Parathyroid adenoma (tissue), 2 donors: ENCODE measurements at regions not wholly inside any gene's neighbourhood (a gene's known extent, or its start where the extent isn't known, plus 50 kb on each side); places are given as distances from the start of the nearest gene placed in this dataset.

Experiments used
- H2AFZ ChIP-seq: fragments of 300-600 bp; sonication (generic); one replicate; pipeline ENCODE4 v1.7.0; 2017; ENCODE audit warnings: antibody characterized with exemption, mild to moderate bottlenecking
- H3K27ac ChIP-seq: fragments of 300-600 bp; sonication (generic); one replicate; pipeline ENCODE4 v1.7.0; 2017
- H3K27me3 ChIP-seq: fragments of 300-600 bp; sonication (generic); one replicate; pipeline ENCODE4 v1.7.0; 2017; ENCODE audit warnings: low read length; ENCODE audit not compliant: control insufficient read depth, insufficient read depth
- H3K36me3 ChIP-seq: fragments of 300-600 bp; sonication (generic); one replicate; pipeline ENCODE4 v1.7.0; 2017; ENCODE audit warnings: low read length; ENCODE audit not compliant: control insufficient read depth, insufficient read depth
- H3K4me1 ChIP-seq: fragments of 300-600 bp; sonication (generic); one replicate; pipeline ENCODE4 v1.7.0; 2017; ENCODE audit warnings: control low read depth
- H3K4me2 ChIP-seq: fragments of 300-600 bp; sonication (generic); one replicate; pipeline ENCODE4 v1.7.0; 2017; ENCODE audit warnings: low read length
- H3K4me3 ChIP-seq: fragments of 300-600 bp; sonication (generic); one replicate; pipeline ENCODE4 v1.7.0; 2017; ENCODE audit warnings: low read depth, low read length
- H3K79me2 ChIP-seq: fragments of 300-600 bp; sonication (generic); one replicate; pipeline ENCODE4 v1.7.0; 2017; ENCODE audit warnings: control low read depth
- H3K9ac ChIP-seq: fragments of 300-600 bp; sonication (generic); one replicate; pipeline ENCODE4 v1.7.0; 2017; ENCODE audit warnings: mild to moderate bottlenecking
- H3K9me3 ChIP-seq: fragments of 300-600 bp; sonication (generic); one replicate; pipeline ENCODE4 v1.7.0; 2017; ENCODE audit warnings: low read length; ENCODE audit not compliant: control insufficient read depth
- TF ChIP-seq, protein P1 (sequence below): fragments of 300-600 bp; sonication (generic); IDR thresholded peaks from one replicate; pipeline ENCODE4 v1.7.0; 2017; ENCODE audit warnings: antibody characterized with exemption, mild to moderate bottlenecking
- donor health status: primary hyperparathyroidism.

DNA sequence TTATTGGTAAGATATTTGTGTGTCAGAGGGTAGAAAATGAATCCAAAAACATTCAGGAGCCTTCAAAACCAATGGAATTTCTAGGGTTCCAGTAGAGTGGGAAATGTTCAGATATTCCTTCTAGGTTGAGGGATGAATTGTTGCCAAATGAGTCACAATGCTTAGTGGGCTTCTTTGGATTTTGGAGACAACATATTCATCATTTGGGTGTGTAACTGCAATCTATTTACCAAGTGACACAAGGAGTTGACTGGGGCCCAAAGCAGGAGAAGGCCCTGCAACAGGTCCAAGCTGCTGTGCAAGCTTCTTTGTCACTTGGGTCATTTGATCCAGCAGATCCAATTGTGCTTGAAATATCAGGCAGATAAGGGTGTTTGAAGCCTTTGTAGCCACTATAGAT, 551.5 kb upstream of the PITX2 start:
- Histone ChIP-seq H3K9ac (no peak overlapping the region), H3K4me2 (no peak overlapping the region), H2AFZ (no peak overlapping the region), H3K36me3 (no peaks in the 10 kb centered on the region), H3K9me3 (no peaks in the 10 kb centered on the region), H3K27me3 (no peaks in the 10 kb centered on the region), H3K27ac (no peak overlapping the region), H3K4me1 (no peaks in the 10 kb centered on the region), H3K4me3 (no peak overlapping the region), H3K79me2 (no peaks in the 10 kb centered on the region)
- TF ChIP-seq, protein P1, sequence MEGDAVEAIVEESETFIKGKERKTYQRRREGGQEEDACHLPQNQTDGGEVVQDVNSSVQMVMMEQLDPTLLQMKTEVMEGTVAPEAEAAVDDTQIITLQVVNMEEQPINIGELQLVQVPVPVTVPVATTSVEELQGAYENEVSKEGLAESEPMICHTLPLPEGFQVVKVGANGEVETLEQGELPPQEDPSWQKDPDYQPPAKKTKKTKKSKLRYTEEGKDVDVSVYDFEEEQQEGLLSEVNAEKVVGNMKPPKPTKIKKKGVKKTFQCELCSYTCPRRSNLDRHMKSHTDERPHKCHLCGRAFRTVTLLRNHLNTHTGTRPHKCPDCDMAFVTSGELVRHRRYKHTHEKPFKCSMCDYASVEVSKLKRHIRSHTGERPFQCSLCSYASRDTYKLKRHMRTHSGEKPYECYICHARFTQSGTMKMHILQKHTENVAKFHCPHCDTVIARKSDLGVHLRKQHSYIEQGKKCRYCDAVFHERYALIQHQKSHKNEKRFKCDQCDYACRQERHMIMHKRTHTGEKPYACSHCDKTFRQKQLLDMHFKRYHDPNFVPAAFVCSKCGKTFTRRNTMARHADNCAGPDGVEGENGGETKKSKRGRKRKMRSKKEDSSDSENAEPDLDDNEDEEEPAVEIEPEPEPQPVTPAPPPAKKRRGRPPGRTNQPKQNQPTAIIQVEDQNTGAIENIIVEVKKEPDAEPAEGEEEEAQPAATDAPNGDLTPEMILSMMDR = no peak

- H3K4me3 ChIP-seq = no peak overlapping the region
- H2AFZ ChIP-seq = no peak overlapping the region
- H3K4me2 ChIP-seq = no peak overlapping the region
- H3K36me3 ChIP-seq = no peaks in the 10 kb centered on the region
- TF ChIP-seq, protein P1 = no peak
- H3K9me3 ChIP-seq = no peaks in the 10 kb centered on the region
- H3K9ac ChIP-seq = no peak overlapping the region
- no peak overlapping the region for H3K27ac ChIP-seq
- no peaks in the 10 kb centered on the region for H3K4me1 ChIP-seq
- no peaks in the 10 kb centered on the region for H3K79me2 ChIP-seq
- no peaks in the 10 kb centered on the region for H3K27me3 ChIP-seq
Measured at GRCh38 chr4:111178231-111178630, 555.4 kb upstream of the PITX2 start.

GRCh38 chr4:111187108-111187507, 564.2 kb upstream of the PITX2 start:
- no peaks in the 10 kb centered on the region for H3K9me3 ChIP-seq
- H3K36me3 ChIP-seq = no peaks in the 10 kb centered on the region
- no peaks in the 10 kb centered on the region for H3K27me3 ChIP-seq
- TF ChIP-seq, protein P1 = no peak
- H2AFZ ChIP-seq = no peak overlapping the region
- no peaks in the 10 kb centered on the region for H3K4me1 ChIP-seq
- H3K4me2 ChIP-seq = no peak overlapping the region
- H3K79me2 ChIP-seq = no peaks in the 10 kb centered on the region
- no peak overlapping the region for H3K4me3 ChIP-seq
- H3K27ac ChIP-seq = no peak overlapping the region
- no peak overlapping the region for H3K9ac ChIP-seq

DNA sequence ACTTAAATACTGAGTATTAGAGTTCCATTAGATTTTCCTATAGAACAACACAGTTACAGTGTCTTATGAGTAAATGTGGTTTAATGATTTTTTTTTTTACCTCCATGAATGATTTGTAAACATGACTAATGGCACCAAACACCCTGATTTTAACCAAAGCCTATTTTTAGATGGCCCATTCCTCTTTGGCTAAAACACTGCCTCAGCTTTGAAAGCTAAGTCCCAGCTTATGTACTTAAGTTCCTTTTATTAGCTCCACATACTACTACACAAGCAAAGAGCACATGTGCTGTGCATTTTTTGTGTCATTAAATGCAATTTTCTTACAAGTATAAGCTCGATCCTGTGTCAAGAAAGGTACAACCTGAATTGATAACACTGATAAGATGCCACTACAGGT, 575.6 kb upstream of the PITX2 start:
- Histone ChIP-seq H3K27me3 (no peaks in the 10 kb centered on the region), H3K9me3 (no peaks in the 10 kb centered on the region), H3K4me2 (no peak overlapping the region), H3K27ac (no peak overlapping the region), H3K79me2 (no peaks in the 10 kb centered on the region), H3K4me1 (no peaks in the 10 kb centered on the region), H3K36me3 (no peaks in the 10 kb centered on the region), H3K9ac (no peak overlapping the region), H3K4me3 (no peak overlapping the region), H2AFZ (no peak overlapping the region)
- TF ChIP-seq, protein P1 = no peak

DNA sequence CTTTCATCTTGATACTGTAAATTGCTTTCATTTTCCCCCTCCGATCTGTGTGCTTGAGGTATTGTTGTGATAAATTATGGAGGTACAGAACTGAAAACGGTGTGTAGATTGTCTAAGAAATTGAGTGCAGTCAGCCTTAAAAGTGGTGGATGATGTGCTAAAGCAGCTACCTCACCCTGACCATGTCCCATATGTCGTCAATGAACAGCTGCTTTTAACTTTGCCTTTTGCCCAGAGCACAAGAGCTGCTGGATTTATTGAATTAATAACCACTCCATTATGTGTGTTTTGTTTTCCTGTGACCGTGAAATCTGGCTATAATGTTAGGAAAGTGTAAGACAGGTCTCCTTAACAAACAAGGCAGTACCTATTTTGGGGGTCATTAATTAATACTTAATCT, 581.9 kb upstream of the PITX2 start:
- H3K4me2 ChIP-seq = no peak overlapping the region
- H3K9ac ChIP-seq = no peak overlapping the region
- H3K27ac ChIP-seq = no peak overlapping the region
- H2AFZ ChIP-seq = no peak overlapping the region
- TF ChIP-seq, protein P1 = no peak
- H3K79me2 ChIP-seq = no peaks in the 10 kb centered on the region
- no peaks in the 10 kb centered on the region for H3K9me3 ChIP-seq
- H3K36me3 ChIP-seq = no peaks in the 10 kb centered on the region
- H3K4me3 ChIP-seq = no peak overlapping the region
- no peaks in the 10 kb centered on the region for H3K4me1 ChIP-seq
- no peaks in the 10 kb centered on the region for H3K27me3 ChIP-seq
